Subcutaneous abdominal adipose tissue (tissue), 5 donors: ENCODE measurements at regions not wholly inside any gene's neighbourhood (a gene's known extent, or its start where the extent isn't known, plus 50 kb on each side); places are given as distances from the start of the nearest gene placed in this dataset.

Experiments used
- H3K27ac ChIP-seq: one replicate; pipeline ENCODE4 v1.7.0; 2013; ENCODE audit warnings: low read depth, mild to moderate bottlenecking, inconsistent platforms, low read length, moderate library complexity
- H3K27me3 ChIP-seq, 5 donors: one replicate each; pipeline ENCODE4 v1.7.0; 2013; ENCODE audit warnings: low read length in 5 of 5, inconsistent platforms in 1 of 5; ENCODE audit not compliant: control insufficient read depth in 5 of 5, insufficient read depth in 4 of 5
- H3K36me3 ChIP-seq, 5 donors: one replicate each; pipeline ENCODE4 v1.7.0; 2013; ENCODE audit warnings: low read length in 5 of 5; ENCODE audit not compliant: control insufficient read depth in 5 of 5, insufficient read depth in 5 of 5
- H3K4me1 ChIP-seq, 5 donors: one replicate each; pipeline ENCODE4 v1.7.0; 2013; ENCODE audit warnings: low read length in 5 of 5, mild to moderate bottlenecking in 3 of 5, moderate library complexity in 1 of 5; ENCODE audit not compliant: control insufficient read depth in 5 of 5, insufficient read depth in 5 of 5
- H3K4me3 ChIP-seq, 5 donors: one replicate each; pipeline ENCODE4 v1.7.0; 2013; ENCODE audit warnings: low read length in 5 of 5, low read depth in 1 of 5
- H3K9ac ChIP-seq, 5 donors: one replicate each; pipeline ENCODE4 v1.7.0; 2013; ENCODE audit warnings: low read length in 5 of 5, mild to moderate bottlenecking in 4 of 5, moderate library complexity in 3 of 5
- H3K9me3 ChIP-seq, 5 donors: one replicate each; pipeline ENCODE4 v1.7.0; 2013; ENCODE audit warnings: low read length in 5 of 5; ENCODE audit not compliant: control insufficient read depth in 5 of 5
- donor health status: healthy.
- donor health status: healthy.
- donor health status: healthy.
- donor health status: healthy.
- donor health status: healthy.

- no peak overlapping the region for H3K4me3 ChIP-seq
- H3K27ac ChIP-seq: no peak overlapping the region
- H3K9ac ChIP-seq: no peak overlapping the region
- H3K27me3 ChIP-seq: peaks cover 0 to 6% (median 0%) of the 10 kb centered on the region in 5 donors
- H3K36me3 ChIP-seq: no peaks in the 10 kb centered on the region
- H3K4me1 ChIP-seq: peaks cover 0 to 6% (median 0%) of the 10 kb centered on the region in 5 donors
- H3K9me3 ChIP-seq: peaks cover 0 to 6% (median 0%) of the 10 kb centered on the region in 5 donors
These were observed 51.5 kb upstream of the USP29 start for GRCh38 chr19:57068311-57068710.

DNA sequence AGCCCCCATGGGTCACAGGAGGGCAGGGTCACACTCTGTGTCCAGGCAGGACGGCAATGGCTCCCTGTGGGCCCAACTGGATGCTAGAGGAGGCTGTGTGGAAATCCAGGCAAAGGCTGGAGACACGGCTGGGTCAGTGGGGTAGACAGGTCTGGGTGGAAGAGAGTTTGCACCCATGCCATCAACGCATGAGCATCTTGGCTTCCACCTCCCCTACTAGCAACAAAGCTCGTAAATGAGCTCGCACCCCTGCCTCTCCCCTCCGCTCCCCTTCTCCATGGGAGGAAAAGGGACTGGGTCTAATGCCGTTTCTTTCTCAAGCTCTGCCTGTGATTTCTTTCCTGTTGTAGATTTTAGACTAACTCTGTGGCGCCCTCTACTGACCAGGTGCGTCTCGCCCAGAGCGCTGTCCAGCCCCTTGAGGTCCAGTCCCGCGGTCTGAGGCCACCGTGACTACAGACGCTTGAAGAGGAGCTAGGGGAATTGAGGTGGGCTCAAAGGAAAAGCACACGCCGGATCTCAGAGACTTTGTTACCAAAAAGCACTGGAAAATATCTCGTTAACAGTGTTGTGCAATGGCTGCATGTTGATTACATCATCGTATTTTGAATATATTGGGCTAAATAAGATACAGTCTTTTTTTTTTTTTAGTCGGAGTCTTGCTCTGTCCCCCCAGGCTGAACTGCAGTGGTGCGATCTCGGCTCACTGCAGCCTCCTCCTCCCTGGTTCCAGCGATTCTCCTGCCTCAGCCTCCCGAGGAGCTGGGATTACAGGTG is 50.7 kb upstream of the USP29 start:
- H3K36me3 ChIP-seq: no peaks in the 10 kb centered on the region
- H3K9me3 ChIP-seq: peaks cover 0 to 3% (median 0%) of the 10 kb centered on the region in 5 donors
- no peak overlapping the region for H3K27ac ChIP-seq
- H3K4me1 ChIP-seq: peaks cover 0 to 6% (median 0%) of the 10 kb centered on the region in 5 donors
- H3K9ac ChIP-seq: no peak overlapping the region
- peaks cover 0 to 6% (median 0%) of the 10 kb centered on the region in 5 donors for H3K27me3 ChIP-seq
- no peak overlapping the region for H3K4me3 ChIP-seq
